ENCODE measurements at regions not wholly inside any gene's neighbourhood (a gene's known extent, or its start where the extent isn't known, plus 50 kb on each side); places are given as distances from the start of the nearest gene placed in this dataset.

GRCh38 chr10:130764651-130765050, 546.9 kb downstream of the TCERG1L start:
- no peaks in the 10 kb centered on the region for H3K27me3 Mint-ChIP-seq (ENCODE audit: insufficient read depth, unreplicated experiment)
- H3K4me1 Mint-ChIP-seq (ENCODE audit: insufficient read depth, unreplicated experiment): no peaks in the 10 kb centered on the region

GRCh38 chr10:130766071-130766470, 545.5 kb downstream of the TCERG1L start:
- no peak overlapping the region for H3K4me3 Mint-ChIP-seq (ENCODE audit: unreplicated experiment)
- POLR2A ChIA-PET: no interaction called here
- no peak for DNase-seq (ENCODE audit: unreplicated experiment)
- H3K27ac Mint-ChIP-seq (ENCODE audit: low read depth, unreplicated experiment): no peak overlapping the region
- BruUV-seq (replicated peaks): no TSS peak
- H3K27me3 Mint-ChIP-seq (ENCODE audit: insufficient read depth, unreplicated experiment): no peaks in the 10 kb centered on the region
- peaks cover 22% of the 10 kb centered on the region for H3K9me3 Mint-ChIP-seq (ENCODE audit: unreplicated experiment)
- intact Hi-C loops (cut with micrococcal nuclease): no loop called here
- TF ChIP-seq CTCF (IDR thresholded peaks at IDR 0.05; ENCODE audit: unreplicated experiment): no peak
- no peaks in the 10 kb centered on the region for H3K36me3 Mint-ChIP-seq (ENCODE audit: insufficient read depth, unreplicated experiment)
- H3K4me1 Mint-ChIP-seq (ENCODE audit: insufficient read depth, unreplicated experiment): no peaks in the 10 kb centered on the region
- CTCF ChIA-PET: no interaction called here

More at GRCh38 chr10:130764651-130765050, 546.9 kb downstream of the TCERG1L start:
- Mint-ChIP-seq H3K36me3 (ENCODE audit: insufficient read depth, unreplicated experiment) (no peaks in the 10 kb centered on the region), H3K27ac (ENCODE audit: low read depth, unreplicated experiment) (no peak overlapping the region), H3K9me3 (ENCODE audit: unreplicated experiment) (peaks cover 15% of the 10 kb centered on the region), H3K4me3 (ENCODE audit: unreplicated experiment) (no peak overlapping the region)
- no TSS peak for BruUV-seq (replicated peaks)
- intact Hi-C loops (cut with micrococcal nuclease): no loop called here
- POLR2A ChIA-PET: no interaction called here
- DNase-seq (ENCODE audit: unreplicated experiment): no peak
- no peak for TF ChIP-seq CTCF (IDR thresholded peaks at IDR 0.05; ENCODE audit: unreplicated experiment)
- CTCF ChIA-PET: interaction anchor here (1.1 kb wide), 1 partner anchor 15 kb away, joined by 4 read pairs; no protein-coding TSS in a partner anchor

GRCh38 chr10:130767116-130767730, 544.3 kb downstream of the TCERG1L start:
- Mint-ChIP-seq H3K9me3 (ENCODE audit: unreplicated experiment) (peaks cover 22% of the 10 kb centered on the region), H3K27ac (ENCODE audit: low read depth, unreplicated experiment) (no peak overlapping the region), H3K4me1 (ENCODE audit: insufficient read depth, unreplicated experiment) (no peaks in the 10 kb centered on the region), H3K4me3 (ENCODE audit: unreplicated experiment) (no peak overlapping the region), H3K36me3 (ENCODE audit: insufficient read depth, unreplicated experiment) (no peaks in the 10 kb centered on the region), H3K27me3 (ENCODE audit: insufficient read depth, unreplicated experiment) (no peaks in the 10 kb centered on the region)
- intact Hi-C loops (cut with micrococcal nuclease): no loop called here
- no peak for DNase-seq (ENCODE audit: unreplicated experiment)
- TF ChIP-seq CTCF (IDR thresholded peaks at IDR 0.05; ENCODE audit: unreplicated experiment): no peak
- ChIA-PET POLR2A (no interaction called here), CTCF (no interaction called here)
- BruUV-seq (replicated peaks): no TSS peak

- BruUV-seq (replicated peaks): no TSS peak
- Mint-ChIP-seq H3K9me3 (ENCODE audit: unreplicated experiment) (peaks cover 22% of the 10 kb centered on the region), H3K27ac (ENCODE audit: low read depth, unreplicated experiment) (no peak overlapping the region), H3K27me3 (ENCODE audit: insufficient read depth, unreplicated experiment) (no peaks in the 10 kb centered on the region), H3K4me3 (ENCODE audit: unreplicated experiment) (no peak overlapping the region), H3K36me3 (ENCODE audit: insufficient read depth, unreplicated experiment) (no peaks in the 10 kb centered on the region), H3K4me1 (ENCODE audit: insufficient read depth, unreplicated experiment) (no peaks in the 10 kb centered on the region)
- no peak for TF ChIP-seq CTCF (IDR thresholded peaks at IDR 0.05; ENCODE audit: unreplicated experiment)
- ChIA-PET POLR2A (interaction anchor here (0.7 kb wide), 1 partner anchor 1079 kb away, joined by 4 read pairs; no protein-coding TSS in a partner anchor), CTCF (interaction anchor here (0.7 kb wide), 1 partner anchor 1471 kb away, joined by 3 read pairs; no protein-coding TSS in a partner anchor)
- no peak for DNase-seq (ENCODE audit: unreplicated experiment)
- intact Hi-C loops (cut with micrococcal nuclease): no loop called here
These were observed 542.1 kb downstream of the TCERG1L start for GRCh38 chr10:130769146-130770017.

All from MCF 10A (cell line).